ENCODE measurements at regions not wholly inside any gene's neighbourhood (a gene's known extent, or its start where the extent isn't known, plus 50 kb on each side); places are given as distances from the start of the nearest gene placed in this dataset.

DNA sequence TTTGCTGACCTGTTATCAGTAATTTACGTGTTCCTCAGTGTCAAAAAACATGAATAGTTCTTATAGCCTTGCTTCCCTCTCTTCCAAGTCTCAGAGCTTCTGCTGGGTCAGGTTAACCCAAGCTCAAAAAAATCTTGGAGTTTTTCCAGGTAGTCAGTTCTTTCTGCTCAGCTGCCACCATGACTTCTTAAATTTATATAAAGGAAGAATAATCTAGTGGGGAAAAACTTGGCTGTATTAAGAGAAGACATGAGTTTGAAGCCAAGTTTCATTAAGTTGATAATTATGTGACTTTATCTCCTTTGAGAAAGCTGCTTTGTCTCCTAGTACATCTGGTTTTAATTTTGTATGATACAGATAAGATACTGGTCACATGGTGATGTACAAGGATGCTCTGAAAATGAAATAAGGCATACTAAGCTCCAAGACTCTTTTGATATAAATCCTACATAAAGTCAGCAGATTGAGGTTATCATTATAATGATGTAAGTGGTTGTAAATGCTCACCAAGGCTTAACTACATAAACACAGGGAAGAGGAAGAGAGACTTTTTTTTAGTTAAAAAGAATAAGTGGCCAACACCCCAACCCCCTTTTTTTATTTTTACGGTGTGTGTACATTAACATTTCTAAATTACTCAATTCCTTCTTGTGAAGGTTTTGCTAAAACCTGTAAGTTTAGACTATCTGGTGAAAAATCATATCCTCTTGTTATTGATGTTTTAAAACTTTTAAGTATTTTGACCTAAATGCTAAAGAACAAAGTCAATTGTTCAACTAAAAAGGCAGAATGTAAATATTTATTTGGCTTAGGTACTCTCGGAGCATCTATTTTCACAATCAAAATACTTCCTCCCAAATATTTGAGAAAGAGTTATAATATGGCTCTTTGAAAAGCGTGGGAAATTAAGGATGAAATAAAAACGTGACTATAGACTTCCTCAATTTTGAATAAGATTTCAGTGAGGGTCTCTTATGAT is 84.1 kb upstream of the SLC38A2 start (continued):
- TF ChIP-seq CHD7 (IDR thresholded peaks at IDR 0.05; ENCODE audit: insufficient replicate concordance, low read length) (no peak), BCL11A (IDR thresholded peaks at IDR 0.05; ENCODE audit: low read depth in 2 of 2, low read length in 2 of 2) (no peak), BRCA1 (IDR thresholded peaks at IDR 0.05; ENCODE audit: low read depth, low read length) (no peak), PHF8 (conservative IDR thresholded peaks at IDR 0.05; ENCODE audit: low read depth, low read length) (no peak)
